ENCODE measurements at regions not wholly inside any gene's neighbourhood (a gene's known extent, or its start where the extent isn't known, plus 50 kb on each side); places are given as distances from the start of the nearest gene placed in this dataset.
"Not testable (repeated sequence)": the region's sequence is repeated elsewhere in the genome, so short reads cannot be mapped to it uniquely, and the experiment has no call there.

- no peak for DNase-seq
Observed at GRCh38 chr3:71966185-71966584, 181.2 kb upstream of the PROK2 start.

GRCh38 chr3:71964170-71964569, 179.2 kb upstream of the PROK2 start:
- DNase-seq = no peak

GRCh38 chr3:71962561-71963240, 177.8 kb upstream of the PROK2 start:
- DNase-seq = no peak

- no peak for DNase-seq
Observed at GRCh38 chr3:71961891-71962290, 176.9 kb upstream of the PROK2 start.

- DNase-seq = no peak
Observed at GRCh38 chr3:71961378-71961777, 176.4 kb upstream of the PROK2 start.

- no peak for DNase-seq
Observed at GRCh38 chr3:71958533-71958932, 173.6 kb upstream of the PROK2 start.

- no peak for DNase-seq
Observed at GRCh38 chr3:71956716-71957115, 171.8 kb upstream of the PROK2 start.

- no peak for DNase-seq
Observed at GRCh38 chr3:71956069-71956340, 171.1 kb upstream of the PROK2 start.

- DNase-seq = peak; percentile 82 to 88 (median 87)
Observed at GRCh38 chr3:71955240-71956068, 170.5 kb upstream of the PROK2 start.

- no peak for DNase-seq
Observed at GRCh38 chr3:71951842-71952241, 166.9 kb upstream of the PROK2 start.

GRCh38 chr3:71951361-71951760, 166.4 kb upstream of the PROK2 start:
- DNase-seq = no peak

- DNase-seq = no peak
Observed at GRCh38 chr3:71949442-71949841, 164.5 kb upstream of the PROK2 start.

- DNase-seq = no peak
Observed at GRCh38 chr3:71944482-71945065, 159.6 kb upstream of the PROK2 start.

- DNase-seq = no peak
Observed at GRCh38 chr3:71942432-71943187, 157.7 kb upstream of the PROK2 start.

GRCh38 chr3:71940486-71940885, 155.5 kb upstream of the PROK2 start:
- DNase-seq = no peak

GRCh38 chr3:71938081-71938480, 153.1 kb upstream of the PROK2 start:
- DNase-seq = not testable (repeated sequence)

GRCh38 chr3:71936681-71937080, 151.7 kb upstream of the PROK2 start:
- peak in 2 of 3 donors; percentile 26 to 67 for DNase-seq

- no peak for DNase-seq
Observed at GRCh38 chr3:71934520-71935270, 149.7 kb upstream of the PROK2 start.

GRCh38 chr3:71931922-71932321, 147.0 kb upstream of the PROK2 start:
- no peak for DNase-seq

GRCh38 chr3:71930056-71930991, 145.4 kb upstream of the PROK2 start:
- DNase-seq = peak in 1 of 3 donors; percentile 22

GRCh38 chr3:71928212-71928611, 143.3 kb upstream of the PROK2 start:
- DNase-seq = no peak

Data from muscle of back (tissue), 3 donors.